Pancreas (tissue), 10 donors: ENCODE measurements at regions not wholly inside any gene's neighbourhood (a gene's known extent, or its start where the extent isn't known, plus 50 kb on each side); places are given as distances from the start of the nearest gene placed in this dataset.

Source experiments
- ATAC-seq, 4 donors: fragments of 200-7000 bp; cut with Tn5 transposase; one replicate each; pipeline versions ENCODE4 v1.8.0 to v1.9.1; 2020; ENCODE audit warnings: mild to moderate bottlenecking in 4 of 4, moderate library complexity in 4 of 4
- DNase-seq, 6 donors: peaks; one replicate each; pipeline ENCODE4 v3.0.0-alpha.2; 2020
- FAIRE-seq: peaks from 2 replicates; lab custom pipeline; 2012; peaks lifted over from hg19 to GRCh38; lab: Jason Lieb, UNC
- H3K27ac ChIP-seq, 4 donors: fragments of 200-600 bp; sonication (generic); 1 replicate in 3 of 4; 2 replicates in 1 of 4; pipeline versions ENCODE4 v1.5.0 to v1.8.0; 2020
- H3K27me3 ChIP-seq, 4 donors: fragments of 200-600 bp; one replicate each; pipeline ENCODE4 v1.8.0; 2021
- H3K36me3 ChIP-seq, 3 donors: fragments of 200-600 bp; sonication (generic) in 1 of 3; one replicate each; pipeline versions ENCODE4 v1.5.0 to v1.8.0; 2020 to 2021
- H3K4me1 ChIP-seq, 3 donors: fragments of 200-600 bp; one replicate each; pipeline ENCODE4 v1.8.0; 2021
- H3K4me3 ChIP-seq, 4 donors: fragments of 200-600 bp; sonication (generic) in 2 of 4; one replicate each; pipeline versions ENCODE4 v1.5.0 to v1.8.0; 2020 to 2021
- H3K9me3 ChIP-seq, 4 donors: fragments of 200-600 bp; one replicate each; pipeline ENCODE4 v1.8.0; 2021
- WGBS, 2 donors: extraction: QIAGEN DNeasy Blood & Tissue Kit; methylation state at CpG; one replicate each; pipeline ENCODE4 v1.1.7; 2013; 5-methylcytosine and 5-hydroxymethylcytosine counted together
- intact Hi-C, 3 donors: fragments of 100-400 bp; cut with DNase I; formaldehyde crosslinking; loops; one replicate each; pipeline versions ENCODE4 v1.11.1 to v1.14.2; 2022
- TF ChIP-seq, protein P1 (sequence below), 4 donors: fragments of 200-600 bp; sonication (generic) in 3 of 4; IDR thresholded peaks; one replicate each; pipeline versions ENCODE4 v1.5.0 to v1.8.0; 2021; ENCODE audit warnings: antibody characterized with exemption in 4 of 4
- donor health status: healthy with polysubstance abuse.
- donor health status: DM: no; HTN: no; CAD: no; lungs with moderate emphysema.
- donor health status: DM: no; HTN: no; CAD: no.
- donor health status: control.
- donor health status: control.
- donor health status: Bipolar disorder and iron deficiency.
- donor health status: DM: yes; HTN: yes; CAD: no.
- donor health status: DM: no; HTN: no; CAD: no.
- donor health status: DM: no; HTN: no; CAD: no.
- donor health status: DM: yes; HTN: yes; CAD: no.

DNA sequence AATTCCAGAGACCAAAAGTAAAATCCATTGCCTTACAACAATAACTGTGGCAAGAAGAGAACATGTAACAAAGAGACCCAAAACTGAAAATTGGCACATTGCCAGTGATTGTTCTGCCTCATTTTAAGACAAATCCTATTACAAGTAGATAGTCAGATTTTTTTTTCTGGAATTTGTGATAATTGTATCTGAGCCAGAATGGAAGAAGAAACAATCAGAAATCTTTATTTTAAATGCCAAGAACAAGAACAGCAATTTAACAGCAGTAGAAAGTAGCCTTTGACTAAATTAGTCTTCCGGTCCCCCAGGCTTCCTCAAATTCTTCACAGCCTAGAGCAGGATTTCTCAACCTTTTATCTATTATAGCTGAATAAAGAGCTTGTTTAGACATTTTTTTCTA lies 106.7 kb upstream of the PTPN3 start:
- Histone ChIP-seq H3K36me3 (no peaks in the 10 kb centered on the region), H3K4me3 (no peak overlapping the region), H3K9me3 (no peaks in the 10 kb centered on the region), H3K4me1 (no peaks in the 10 kb centered on the region), H3K27ac (no peak overlapping the region), H3K27me3 (no peaks in the 10 kb centered on the region)
- no peak for FAIRE-seq
- TF ChIP-seq, protein P1, sequence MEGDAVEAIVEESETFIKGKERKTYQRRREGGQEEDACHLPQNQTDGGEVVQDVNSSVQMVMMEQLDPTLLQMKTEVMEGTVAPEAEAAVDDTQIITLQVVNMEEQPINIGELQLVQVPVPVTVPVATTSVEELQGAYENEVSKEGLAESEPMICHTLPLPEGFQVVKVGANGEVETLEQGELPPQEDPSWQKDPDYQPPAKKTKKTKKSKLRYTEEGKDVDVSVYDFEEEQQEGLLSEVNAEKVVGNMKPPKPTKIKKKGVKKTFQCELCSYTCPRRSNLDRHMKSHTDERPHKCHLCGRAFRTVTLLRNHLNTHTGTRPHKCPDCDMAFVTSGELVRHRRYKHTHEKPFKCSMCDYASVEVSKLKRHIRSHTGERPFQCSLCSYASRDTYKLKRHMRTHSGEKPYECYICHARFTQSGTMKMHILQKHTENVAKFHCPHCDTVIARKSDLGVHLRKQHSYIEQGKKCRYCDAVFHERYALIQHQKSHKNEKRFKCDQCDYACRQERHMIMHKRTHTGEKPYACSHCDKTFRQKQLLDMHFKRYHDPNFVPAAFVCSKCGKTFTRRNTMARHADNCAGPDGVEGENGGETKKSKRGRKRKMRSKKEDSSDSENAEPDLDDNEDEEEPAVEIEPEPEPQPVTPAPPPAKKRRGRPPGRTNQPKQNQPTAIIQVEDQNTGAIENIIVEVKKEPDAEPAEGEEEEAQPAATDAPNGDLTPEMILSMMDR (IDR thresholded peaks at IDR 0.05) = no peak
- no peak for ATAC-seq
- no peak for DNase-seq
- WGBS, 2 donors = 89 to 93% methylated on average over 1 of the region's 1 CpG
- intact Hi-C loops = no loop called here

DNA sequence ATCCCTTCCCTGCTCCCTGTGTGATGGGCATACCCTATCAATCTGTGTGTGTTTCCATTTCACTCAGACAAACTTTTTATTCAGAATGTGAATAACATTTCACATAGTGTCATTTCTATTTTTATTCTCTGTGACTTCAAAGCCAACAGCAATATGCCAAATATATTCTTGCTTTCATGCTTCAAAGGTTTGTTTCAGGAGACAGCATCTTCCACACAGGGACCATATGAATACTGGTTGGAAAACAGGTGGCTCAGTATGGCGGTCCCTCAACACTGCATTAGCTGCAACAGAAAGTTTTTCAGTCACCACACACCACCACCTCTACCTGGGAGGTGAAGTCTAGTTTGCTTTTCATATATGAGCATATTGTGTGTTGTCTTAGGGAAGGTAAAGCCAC lies 111.0 kb upstream of the PTPN3 start:
- Histone ChIP-seq H3K4me1 (no peaks in the 10 kb centered on the region), H3K36me3 (no peaks in the 10 kb centered on the region), H3K27ac (no peak overlapping the region), H3K9me3 (no peaks in the 10 kb centered on the region), H3K27me3 (no peaks in the 10 kb centered on the region), H3K4me3 (no peak overlapping the region)
- FAIRE-seq = no peak
- no peak for DNase-seq
- TF ChIP-seq, protein P1 (IDR thresholded peaks at IDR 0.05) = no peak
- WGBS, 2 donors = 85 to 94% methylated on average over 1 of the region's 1 CpG
- intact Hi-C loops = no loop called here
- ATAC-seq = no peak

DNA sequence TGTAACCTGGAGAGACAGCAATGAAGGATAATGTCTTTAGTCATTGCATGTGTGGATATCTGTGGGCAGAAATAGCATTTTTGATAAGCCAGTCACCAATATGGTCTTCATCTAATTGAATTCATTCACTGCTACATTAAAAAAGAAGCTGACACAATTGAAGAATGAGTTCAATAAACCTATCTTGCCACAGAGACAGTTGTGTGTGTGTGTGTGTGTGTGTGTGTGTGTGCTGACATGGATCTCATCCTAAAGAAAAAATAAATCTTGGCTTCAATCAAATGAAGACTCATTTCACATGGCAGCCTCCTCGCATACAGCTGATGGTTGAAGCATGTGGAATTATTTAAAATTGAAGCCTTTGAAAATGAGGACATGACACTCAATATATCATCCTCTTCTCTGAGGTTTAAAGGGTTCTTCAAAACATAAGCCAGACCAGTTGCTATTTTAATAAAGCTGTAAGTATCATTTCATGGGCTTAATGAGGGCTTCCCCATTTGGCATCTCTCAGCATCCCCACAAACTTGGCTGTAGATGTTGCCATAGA lies 118.5 kb upstream of the PTPN3 start:
- intact Hi-C loops = no loop called here
- DNase-seq (no peak), ATAC-seq (no peak), FAIRE-seq (no peak)
- no peaks in the 10 kb centered on the region for H3K4me1 ChIP-seq
- TF ChIP-seq, protein P1 (IDR thresholded peaks at IDR 0.05) = no peak
- no peak overlapping the region for H3K4me3 ChIP-seq
- no peaks in the 10 kb centered on the region for H3K9me3 ChIP-seq
- H3K27me3 ChIP-seq = no peaks in the 10 kb centered on the region
- WGBS, 2 donors = 80 to 94% methylated on average over 1 of the region's 1 CpG
- no peaks in the 10 kb centered on the region for H3K36me3 ChIP-seq
- no peak overlapping the region for H3K27ac ChIP-seq

DNA sequence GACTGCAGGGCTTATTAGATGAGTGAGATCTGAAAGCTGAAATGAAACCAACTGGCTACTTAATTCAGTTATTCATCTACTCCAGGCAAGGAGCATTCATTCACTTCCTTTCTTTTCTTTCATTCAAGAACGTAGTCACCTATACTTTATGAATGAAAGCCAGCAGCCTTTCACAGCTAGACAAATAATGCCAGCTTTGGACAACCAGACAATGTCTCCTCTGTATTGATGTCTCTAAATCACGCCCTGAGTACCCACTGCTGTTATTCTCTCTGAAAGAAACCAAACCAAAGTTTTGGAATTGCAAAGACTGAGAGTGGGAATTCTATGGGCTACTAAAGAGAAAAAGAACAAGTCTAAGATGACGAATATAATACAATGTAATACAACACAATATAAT lies 121.2 kb upstream of the PTPN3 start:
- FAIRE-seq (no peak), ATAC-seq (no peak), DNase-seq (no peak)
- Histone ChIP-seq H3K9me3 (no peaks in the 10 kb centered on the region), H3K4me3 (no peak overlapping the region), H3K27ac (no peak overlapping the region), H3K36me3 (no peaks in the 10 kb centered on the region), H3K4me1 (no peaks in the 10 kb centered on the region), H3K27me3 (no peaks in the 10 kb centered on the region)
- TF ChIP-seq, protein P1 (IDR thresholded peaks at IDR 0.05) = no peak
- 54 to 61% methylated on average over 3 of the region's 3 CpGs for WGBS, 2 donors
- intact Hi-C loops = no loop called here

DNA sequence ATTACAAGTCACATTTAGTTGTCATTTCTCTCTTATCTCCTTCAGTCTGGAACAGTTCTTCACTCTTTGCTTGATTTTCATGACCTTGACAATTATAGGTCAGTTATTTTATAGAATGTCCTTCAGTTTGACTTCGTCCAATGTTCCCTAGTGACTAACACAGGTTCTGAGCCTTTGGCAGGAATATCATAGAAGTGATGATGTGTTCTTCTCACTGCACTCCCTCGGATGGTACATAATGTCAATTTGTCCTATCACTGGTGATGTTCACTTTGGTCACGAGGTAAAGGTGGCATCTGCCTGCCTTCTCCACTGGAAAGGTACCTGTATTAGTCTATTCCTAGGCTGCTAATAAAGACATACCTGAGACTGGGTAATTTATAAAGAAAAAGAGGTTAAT lies 126.0 kb upstream of the PTPN3 start:
- no peaks in the 10 kb centered on the region for H3K4me1 ChIP-seq
- no peak overlapping the region for H3K4me3 ChIP-seq
- no peak overlapping the region for H3K27ac ChIP-seq
- WGBS, 2 donors = 67 to 70% methylated on average over 3 of the region's 3 CpGs
- no peak for ATAC-seq
- TF ChIP-seq, protein P1 (IDR thresholded peaks at IDR 0.05) = no peak
- no peaks in the 10 kb centered on the region for H3K36me3 ChIP-seq
- FAIRE-seq = no peak
- intact Hi-C loops = no loop called here
- no peak for DNase-seq
- no peaks in the 10 kb centered on the region for H3K9me3 ChIP-seq
- no peaks in the 10 kb centered on the region for H3K27me3 ChIP-seq
